ENCODE measurements at regions not wholly inside any gene's neighbourhood (a gene's known extent, or its start where the extent isn't known, plus 50 kb on each side); places are given as distances from the start of the nearest gene placed in this dataset.

DNA sequence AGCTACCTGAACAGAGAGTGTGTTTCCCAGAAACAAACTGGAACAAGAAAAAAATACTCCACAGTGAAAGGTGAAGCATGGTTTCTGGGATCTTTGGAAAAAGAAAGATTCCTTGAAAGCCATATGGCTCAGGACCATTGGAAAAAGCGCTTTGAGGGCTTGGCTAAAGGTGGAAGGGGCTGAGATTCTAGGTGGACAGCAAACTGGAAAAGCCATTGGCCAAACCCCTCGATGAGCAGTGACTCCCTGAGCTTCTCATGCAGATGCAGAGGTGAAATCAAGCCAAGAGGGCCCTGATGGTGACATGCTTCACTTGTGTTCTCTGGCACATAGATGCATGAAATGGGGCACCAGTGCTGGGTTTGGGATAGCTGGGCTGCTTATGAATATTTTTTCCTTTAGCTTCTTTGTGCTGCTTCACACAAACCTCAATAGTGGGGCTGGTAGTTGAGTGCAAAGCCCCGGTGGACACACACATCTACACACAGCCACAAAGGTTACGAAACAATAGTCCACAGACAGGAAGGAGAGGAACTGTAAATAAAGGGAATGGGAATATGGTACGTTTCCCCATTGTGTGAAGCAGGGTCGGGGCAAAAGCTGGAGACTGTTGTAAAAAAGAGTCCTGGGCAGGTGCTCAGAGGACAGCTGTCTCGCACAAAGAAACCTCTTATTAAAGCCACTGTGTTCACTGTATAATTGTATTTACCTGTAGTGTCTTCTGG, 117.8 kb downstream of the FOXA2 start:
- no peak for DNase-seq (ENCODE audit: low read depth in 2 of 2)

DNA sequence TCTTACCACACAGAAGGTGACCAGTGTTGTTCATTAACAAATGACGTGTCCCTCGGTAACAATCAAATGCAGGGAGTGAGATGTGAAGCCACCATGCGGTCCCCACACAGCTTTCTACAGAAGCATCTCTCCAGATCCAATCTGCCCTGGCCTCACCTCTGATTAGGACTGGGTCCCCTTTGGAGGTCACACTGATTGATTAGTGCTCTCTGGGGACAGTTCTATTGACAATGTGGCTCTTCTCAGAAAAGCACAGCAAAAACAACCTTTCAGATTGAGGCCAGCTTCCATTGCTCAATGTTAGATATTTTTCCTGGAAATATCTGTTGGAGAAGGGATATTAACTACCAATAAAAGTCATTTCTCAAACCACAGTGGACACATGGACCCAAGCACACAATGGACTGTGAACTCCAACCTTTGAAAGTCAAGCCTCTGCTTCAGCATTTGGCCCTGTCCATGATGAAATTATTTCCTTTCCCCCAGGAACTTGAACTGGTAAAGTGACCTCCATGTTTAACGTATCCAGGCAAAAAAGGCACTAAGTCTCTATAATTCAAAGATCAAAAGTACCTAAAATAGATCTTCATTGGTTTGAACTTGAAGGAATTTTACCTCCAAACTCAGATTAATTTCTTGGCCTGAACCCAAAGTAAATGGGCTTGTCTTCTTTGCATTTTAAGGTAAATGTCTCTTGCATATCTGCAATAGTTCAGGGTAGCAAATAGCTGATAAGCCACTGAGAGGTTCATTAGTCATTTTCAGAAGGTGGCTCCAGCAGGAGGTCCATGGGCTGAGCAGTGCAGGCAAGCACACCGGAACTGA, 118.5 kb downstream of the FOXA2 start:
- no peak for DNase-seq (ENCODE audit: low read depth in 2 of 2)

DNA sequence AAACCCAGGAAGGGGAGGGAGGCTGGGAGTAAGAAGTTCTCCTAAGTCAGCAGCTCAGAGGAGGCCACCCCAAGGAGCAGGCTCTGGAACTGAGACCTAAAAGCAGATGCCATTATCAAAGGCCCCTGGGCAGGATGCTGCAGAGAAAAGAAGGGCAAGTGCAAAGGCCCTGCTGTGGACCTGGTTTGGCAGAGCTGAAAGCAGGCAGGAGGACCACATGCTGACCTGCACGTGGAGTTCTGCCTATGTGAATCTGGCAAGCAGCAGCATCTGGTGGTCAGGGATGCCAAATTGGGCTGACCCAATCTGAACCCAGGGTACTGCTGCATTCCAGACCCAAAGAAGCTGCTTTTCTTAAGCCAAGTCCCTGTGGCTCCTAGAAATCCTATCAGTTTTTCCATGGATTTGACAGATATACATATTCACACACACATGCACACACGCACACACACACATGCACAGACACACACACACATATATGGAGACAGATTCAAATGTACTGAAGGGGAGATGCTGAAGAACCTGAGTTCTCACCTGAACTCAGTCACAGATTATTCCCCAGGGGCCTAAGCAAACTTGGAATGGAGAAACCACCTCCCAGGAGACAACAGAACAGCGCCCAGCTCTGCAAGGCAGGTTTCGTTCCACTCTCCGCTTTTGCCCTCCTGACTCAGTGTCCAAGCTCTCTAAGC, 119.9 kb downstream of the FOXA2 start:
- DNase-seq (ENCODE audit: low read depth in 2 of 2), result no peak

DNA sequence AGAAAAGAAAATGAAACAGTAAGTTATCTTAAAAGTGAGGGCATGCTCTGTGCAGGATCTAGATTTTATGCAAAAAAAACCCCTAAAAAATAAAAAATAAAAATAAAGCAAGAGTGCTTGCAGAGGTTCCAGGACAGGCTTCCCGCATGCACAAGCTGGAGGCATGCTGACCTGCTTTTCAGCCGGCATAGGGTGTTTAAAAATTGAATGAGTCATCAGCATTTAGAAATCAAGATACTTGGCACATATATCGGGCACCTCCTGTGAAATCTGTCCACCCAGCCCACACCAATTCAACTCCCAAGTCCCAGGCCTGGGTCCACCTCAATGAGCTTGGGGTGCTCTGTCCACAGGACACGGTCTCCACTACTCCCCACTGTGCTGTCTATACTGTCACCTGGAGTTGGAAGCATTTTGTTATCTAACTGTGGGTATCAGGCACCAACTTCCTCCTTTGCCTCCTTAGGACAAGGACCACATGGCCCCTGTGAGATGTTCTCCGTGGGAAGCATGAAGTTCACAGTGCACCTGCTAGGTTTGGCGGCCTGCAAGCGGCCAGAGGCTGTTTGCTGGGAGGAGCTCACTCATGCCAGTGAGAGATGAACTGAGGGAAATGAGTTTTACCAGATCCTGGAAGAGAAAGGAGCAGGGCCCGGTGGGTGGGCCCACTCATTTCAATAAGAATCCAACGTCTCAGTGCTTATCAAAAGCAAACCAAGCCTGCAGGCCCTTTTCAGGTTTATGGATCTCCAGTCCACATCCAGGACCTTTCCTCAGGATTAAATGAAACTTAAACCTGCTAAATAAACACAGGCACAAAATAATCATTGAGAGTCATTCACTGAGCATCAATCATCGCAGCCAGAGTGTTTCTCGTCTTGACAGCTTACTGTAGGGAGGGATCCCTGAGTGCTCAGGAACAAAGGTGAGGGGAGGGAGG, 121.1 kb downstream of the FOXA2 start:
- no peak for DNase-seq (ENCODE audit: low read depth in 2 of 2)

- no peak for DNase-seq (ENCODE audit: low read depth in 2 of 2)
Observed at GRCh38 chr20:22460803-22461202, 123.6 kb downstream of the FOXA2 start.

DNA sequence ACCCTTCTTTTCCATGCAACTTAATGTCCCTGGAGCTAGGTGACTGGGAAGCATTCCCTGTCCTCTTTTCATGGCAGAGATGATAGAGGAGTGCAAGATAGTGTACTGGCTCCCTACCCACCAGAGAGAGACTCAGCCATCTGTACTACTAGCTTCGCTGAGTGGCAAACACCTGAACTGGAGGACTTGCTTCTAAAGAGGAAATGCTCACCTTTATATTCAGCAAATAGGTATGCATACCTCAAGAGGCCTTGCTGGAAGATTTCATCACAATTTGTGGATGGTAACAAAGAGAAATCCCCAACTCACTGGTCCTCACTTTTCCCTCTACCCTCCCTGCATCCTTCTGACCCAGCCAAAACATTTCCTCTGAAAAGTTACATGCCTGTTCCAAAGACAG, 124.1 kb downstream of the FOXA2 start:
- DNase-seq (ENCODE audit: low read depth in 2 of 2), result no peak

DNA sequence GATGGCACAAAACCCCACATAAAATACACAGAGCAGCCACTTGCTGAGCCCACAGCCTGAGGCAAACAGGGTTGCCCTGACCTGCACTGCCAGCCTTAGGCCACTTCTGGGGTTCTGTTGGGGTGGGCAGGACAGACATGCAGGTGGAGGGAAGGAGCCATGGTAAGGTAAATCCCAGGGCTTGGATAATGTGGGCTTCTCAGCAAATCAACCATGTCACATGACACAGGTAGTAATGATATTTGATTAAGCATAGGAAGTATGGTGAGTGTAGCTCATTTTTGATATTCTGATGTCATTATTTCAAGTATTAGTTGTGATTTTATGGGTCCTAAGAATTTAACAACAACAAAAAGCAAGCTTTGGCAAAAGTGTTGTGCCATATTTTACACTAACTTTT, 124.6 kb downstream of the FOXA2 start:
- DNase-seq (ENCODE audit: low read depth in 2 of 2), result no peak

DNA sequence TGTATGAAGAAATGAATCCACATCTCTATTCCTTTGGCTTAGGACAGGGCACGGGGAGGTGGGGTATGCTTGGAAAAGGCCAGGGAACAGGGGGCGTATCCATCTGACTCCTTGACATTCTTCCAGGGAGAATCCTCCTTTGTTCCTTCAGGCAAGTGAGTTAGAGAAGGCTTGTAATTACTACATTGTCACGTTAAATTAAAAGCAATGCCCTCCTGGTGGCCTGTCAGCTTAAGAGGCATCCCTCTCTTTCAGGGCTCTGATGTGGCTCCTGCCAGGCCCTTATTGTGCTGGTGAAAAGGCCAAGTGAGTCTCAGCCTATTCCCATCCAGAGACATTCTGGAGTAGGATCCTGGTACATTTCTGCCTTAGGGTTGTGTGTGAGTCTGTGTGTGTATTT, 128.3 kb downstream of the FOXA2 start:
- DNase-seq (ENCODE audit: low read depth in 2 of 2), result no peak

DNA sequence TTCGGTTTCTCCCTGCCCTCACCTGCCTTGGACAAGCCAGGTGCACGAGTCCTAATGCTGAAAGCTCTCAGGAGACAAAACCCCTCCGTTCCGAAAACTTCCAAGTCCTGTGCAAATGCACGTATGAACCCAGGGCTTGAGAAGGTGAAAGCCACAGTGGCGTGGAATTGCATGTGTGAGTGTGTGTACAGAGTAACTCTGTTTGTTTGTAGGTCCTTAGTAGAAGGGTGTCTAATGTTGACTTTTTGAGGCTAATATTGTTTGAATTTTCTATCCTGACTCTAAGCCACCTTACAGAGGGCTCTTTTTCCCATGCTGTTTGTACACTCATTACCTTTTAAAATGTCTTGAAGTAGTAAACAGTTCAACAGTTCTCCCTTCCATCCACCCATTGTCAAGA, 129.1 kb downstream of the FOXA2 start:
- no peak for DNase-seq (ENCODE audit: low read depth in 2 of 2)

GRCh38 chr20:22453244-22454080, 130.9 kb downstream of the FOXA2 start:
- no peak for DNase-seq (ENCODE audit: low read depth in 2 of 2)

- no peak for DNase-seq (ENCODE audit: low read depth in 2 of 2)
Observed at GRCh38 chr20:22452442-22453011, 131.8 kb downstream of the FOXA2 start.

GRCh38 chr20:22450537-22450936, 133.8 kb downstream of the FOXA2 start:
- DNase-seq (ENCODE audit: low read depth in 2 of 2), result no peak

- no peak for DNase-seq (ENCODE audit: low read depth in 2 of 2)
Observed at GRCh38 chr20:22449188-22449973, 135.0 kb downstream of the FOXA2 start.

- no peak for DNase-seq (ENCODE audit: low read depth in 2 of 2)
Observed at GRCh38 chr20:22447447-22447778, 137.0 kb downstream of the FOXA2 start.

- DNase-seq (ENCODE audit: low read depth in 2 of 2), result no peak
Observed at GRCh38 chr20:22446613-22447446, 137.5 kb downstream of the FOXA2 start.

DNA sequence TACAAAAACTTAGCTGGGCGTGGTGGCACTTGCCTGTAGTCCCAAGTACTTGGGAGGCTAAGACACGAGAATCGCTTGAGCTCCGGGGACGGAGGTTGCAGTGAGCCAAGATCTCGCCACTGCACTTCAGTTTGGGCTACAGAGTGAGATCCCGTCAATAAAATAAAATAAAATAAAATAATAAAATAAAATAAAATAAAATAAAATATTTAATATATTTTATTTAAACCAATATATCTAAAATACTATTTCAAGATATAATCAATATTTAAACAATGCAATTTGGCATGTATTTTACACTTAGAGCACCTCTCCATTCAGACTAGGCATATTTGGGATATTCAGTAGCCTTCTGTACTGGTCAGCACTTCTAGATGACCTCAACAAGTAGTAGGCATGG, 142.1 kb downstream of the FOXA2 start:
- DNase-seq (ENCODE audit: low read depth in 2 of 2), result no peak

GRCh38 chr20:22438926-22439325, 145.4 kb downstream of the FOXA2 start:
- DNase-seq (ENCODE audit: low read depth in 2 of 2), result no peak

DNA sequence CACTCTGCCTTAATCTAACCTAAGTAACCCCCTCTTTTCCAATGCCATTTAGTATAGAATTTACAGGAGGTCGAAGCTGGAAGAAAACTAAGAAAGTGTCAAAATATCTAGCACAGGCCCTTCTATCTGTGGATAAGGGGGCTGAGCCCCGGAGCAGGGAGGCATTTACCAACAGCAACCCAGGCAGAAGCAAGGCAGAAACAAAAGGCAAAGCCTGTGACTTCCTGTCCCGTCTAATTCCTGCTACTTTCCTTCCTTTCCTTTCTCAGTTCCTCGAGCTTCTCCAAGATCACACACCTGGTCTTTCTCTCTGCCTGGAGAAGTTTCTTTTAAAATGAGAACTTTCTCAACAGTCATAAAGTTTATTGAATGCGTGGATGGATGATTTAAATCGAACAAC, 146.0 kb downstream of the FOXA2 start:
- no peak for DNase-seq (ENCODE audit: low read depth in 2 of 2)

DNA sequence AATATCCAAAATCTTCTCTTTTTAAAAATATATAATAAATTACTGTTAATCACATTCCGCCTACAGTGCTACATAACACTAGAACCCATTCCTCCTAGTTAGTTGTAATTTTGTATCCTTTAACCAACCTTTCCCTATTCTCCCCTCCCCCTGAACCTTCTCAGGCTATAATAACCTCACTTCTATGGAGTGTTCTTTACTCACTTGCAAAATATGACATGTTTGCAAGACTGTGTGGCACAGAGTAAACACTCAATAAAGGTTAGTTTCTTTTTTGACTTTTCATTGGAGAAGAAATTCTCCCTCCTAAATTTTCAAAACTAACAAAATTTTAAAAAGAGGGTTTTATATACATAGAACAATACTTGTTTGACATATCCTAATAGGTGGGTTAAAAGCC, 147.0 kb downstream of the FOXA2 start:
- no peak for DNase-seq (ENCODE audit: low read depth in 2 of 2)
